Epithelial cell of proximal tubule (primary cell): ENCODE measurements at regions not wholly inside any gene's neighbourhood (a gene's known extent, or its start where the extent isn't known, plus 50 kb on each side); places are given as distances from the start of the nearest gene placed in this dataset.
"Not testable (repeated sequence)": the region's sequence is repeated elsewhere in the genome, so short reads cannot be mapped to it uniquely, and the experiment has no call there.

Experiments used
- DNase-seq: peaks from one replicate; pipeline ENCODE4 v3.0.0-alpha.2; 2011; ENCODE audit warnings: low read depth
- H3K4me3 ChIP-seq: 2 replicates; pipeline ENCODE4 v1.5.1; 2011; ENCODE audit warnings: low read depth, mild to moderate bottlenecking, low read length
- TF ChIP-seq, protein P1 (sequence below): conservative IDR thresholded peaks from 2 replicates; pipeline ENCODE4 v1.5.1; 2012; ENCODE audit warnings: low read depth, mild to moderate bottlenecking, low read length

DNA sequence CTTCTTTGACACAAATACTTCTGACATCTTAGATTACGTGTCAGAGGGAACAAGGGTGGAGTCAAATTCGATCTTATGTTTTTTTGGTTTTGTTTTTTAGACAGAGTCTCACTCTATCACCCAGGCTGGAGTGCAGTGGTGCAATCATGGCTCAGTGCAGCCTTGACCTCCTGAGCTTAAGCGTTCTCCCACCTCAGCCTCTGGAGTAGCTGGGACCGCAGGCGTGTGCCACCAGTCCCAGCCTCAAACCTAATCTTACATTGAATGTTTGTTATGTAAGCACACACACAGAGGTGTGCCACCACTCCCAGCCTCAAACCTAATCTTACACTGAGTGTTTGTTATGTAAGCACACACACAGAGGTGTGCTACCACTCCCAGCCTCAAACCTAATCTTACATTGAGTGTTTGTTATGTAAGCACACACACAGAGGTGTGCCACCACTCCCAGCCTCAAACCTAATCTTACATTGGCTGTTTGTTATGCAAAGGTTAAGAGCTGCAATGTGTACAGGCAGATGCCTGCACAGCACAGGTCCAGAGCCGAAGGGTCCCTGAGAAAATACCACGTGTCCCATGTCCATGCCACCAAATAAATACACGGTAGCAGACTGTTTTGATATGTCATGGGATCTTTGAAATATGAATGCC, 118.0 kb downstream of the ATP6V0E2 start:
- H3K4me3 ChIP-seq, DNase-seq: not testable (repeated sequence)

DNA sequence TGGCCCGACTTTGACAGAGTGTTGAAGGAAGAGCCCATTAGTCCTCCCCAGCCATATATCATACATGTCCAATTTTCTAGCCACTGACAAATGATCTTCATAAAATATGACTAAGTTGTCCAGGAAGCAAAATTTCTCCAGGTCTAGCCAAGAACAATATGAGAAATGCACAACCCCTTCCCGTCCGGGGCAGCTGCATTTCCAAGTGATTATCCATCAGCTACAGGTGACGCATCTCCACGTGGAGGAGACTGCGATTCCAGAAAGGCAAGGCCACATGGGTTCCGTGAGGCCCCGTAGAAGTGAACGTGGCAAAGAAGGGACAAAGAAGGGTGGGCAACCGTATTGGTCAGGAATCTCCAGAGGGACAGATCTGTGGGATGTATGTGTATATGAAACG, 118.6 kb downstream of the ATP6V0E2 start:
- not testable (repeated sequence) for DNase-seq, H3K4me3 ChIP-seq

DNA sequence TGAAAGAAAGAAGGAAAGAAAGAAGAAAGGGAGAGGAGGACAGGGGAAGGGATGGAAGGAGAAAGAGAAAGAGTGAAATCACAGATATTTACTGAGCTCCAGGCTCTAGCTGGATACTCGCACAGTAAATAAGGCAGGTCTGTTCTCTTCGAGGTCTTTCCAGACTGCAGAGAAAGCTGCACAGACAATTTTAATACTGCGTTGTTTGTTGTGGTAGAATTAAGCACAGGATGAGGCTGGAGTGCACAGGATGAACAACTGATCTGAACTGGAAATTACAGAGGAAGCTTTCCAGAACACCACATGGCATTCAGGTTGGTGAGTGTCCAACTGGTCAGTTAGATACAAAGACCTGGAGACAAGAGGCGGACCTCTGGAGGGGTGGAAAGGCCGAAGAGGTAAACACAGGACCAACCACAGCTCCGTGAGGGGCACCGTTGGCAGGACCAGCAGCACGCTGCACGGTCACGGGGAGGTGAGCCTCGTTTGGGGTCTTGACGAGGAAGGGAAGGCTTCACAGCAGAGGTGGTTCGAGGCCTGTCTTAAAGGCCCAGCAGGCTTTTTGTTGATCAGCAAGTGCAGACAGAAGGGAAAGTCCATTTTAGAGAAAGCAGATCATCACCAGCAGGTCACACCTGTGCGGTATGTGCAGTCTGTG, 121.7 kb downstream of the ATP6V0E2 start:
- DNase-seq, H3K4me3 ChIP-seq: not testable (repeated sequence)

DNA sequence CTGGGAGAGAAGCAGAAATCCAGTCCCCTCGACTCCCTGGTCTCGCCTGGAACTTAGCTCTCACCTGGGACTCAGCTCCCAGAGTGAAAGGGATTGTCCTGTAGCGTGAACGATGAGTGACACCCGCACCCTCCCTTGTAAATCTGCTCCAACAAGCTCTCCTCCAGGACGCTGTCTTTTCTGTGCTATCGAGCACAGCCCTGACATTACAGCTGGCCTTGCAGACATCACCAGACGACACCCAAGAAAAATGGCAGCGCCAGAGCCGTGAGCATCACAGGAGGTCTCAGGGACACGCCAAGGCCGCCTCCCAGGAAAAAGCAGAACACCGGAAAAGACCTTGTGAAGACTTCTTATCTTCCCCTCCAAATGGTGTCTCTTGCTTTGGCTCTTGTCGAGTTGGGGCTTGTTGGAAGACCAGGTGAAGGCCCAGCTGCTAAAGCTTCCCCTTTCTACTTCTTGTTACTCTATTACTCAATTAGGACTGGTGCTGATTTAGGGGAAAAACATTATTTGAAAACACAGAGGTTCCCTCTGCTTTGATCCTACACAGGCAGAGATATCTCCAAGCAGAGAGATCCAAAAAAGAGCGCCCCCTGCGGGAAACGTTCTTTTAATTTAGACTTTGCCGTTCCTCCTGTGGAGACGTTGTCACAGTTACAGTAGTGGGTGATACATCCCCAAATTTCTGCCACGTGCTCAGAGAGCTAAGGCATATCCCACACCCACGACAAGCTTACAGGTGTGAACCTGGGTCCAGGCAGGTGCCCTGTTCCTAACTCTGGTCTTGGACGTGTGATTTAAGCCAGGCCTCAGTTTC, 127.2 kb downstream of the ATP6V0E2 start:
- DNase-seq, H3K4me3 ChIP-seq: not testable (repeated sequence)
- TF ChIP-seq, protein P1, sequence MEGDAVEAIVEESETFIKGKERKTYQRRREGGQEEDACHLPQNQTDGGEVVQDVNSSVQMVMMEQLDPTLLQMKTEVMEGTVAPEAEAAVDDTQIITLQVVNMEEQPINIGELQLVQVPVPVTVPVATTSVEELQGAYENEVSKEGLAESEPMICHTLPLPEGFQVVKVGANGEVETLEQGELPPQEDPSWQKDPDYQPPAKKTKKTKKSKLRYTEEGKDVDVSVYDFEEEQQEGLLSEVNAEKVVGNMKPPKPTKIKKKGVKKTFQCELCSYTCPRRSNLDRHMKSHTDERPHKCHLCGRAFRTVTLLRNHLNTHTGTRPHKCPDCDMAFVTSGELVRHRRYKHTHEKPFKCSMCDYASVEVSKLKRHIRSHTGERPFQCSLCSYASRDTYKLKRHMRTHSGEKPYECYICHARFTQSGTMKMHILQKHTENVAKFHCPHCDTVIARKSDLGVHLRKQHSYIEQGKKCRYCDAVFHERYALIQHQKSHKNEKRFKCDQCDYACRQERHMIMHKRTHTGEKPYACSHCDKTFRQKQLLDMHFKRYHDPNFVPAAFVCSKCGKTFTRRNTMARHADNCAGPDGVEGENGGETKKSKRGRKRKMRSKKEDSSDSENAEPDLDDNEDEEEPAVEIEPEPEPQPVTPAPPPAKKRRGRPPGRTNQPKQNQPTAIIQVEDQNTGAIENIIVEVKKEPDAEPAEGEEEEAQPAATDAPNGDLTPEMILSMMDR: peak; percentile 2

DNA sequence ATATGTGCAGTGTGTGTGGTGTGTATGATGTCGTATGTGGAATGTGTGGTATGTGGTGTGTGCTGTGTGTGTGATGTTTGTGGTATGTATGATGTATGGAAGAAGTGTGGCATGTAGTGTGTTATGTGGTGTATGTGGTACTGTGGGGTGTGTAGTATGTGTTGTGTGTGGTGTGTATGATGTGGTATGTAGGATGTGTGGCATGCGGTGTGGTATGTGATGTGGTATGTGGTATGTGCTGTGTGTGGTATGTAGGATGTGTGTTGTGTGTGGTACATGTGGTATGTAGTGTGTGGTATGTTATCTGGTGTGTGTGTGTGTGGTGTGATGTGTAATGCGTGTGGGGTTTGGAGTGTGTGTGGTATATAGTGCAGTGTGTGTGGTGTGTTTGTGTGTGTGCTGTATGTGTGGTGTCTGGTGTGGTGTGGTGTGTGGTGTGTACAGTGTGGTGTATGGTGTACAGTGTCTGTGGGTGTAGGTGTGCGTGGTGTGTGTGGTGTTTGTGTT, 129.6 kb downstream of the ATP6V0E2 start:
- H3K4me3 ChIP-seq: no peak overlapping the region
- TF ChIP-seq, protein P1: no peak
- no peak for DNase-seq

DNA sequence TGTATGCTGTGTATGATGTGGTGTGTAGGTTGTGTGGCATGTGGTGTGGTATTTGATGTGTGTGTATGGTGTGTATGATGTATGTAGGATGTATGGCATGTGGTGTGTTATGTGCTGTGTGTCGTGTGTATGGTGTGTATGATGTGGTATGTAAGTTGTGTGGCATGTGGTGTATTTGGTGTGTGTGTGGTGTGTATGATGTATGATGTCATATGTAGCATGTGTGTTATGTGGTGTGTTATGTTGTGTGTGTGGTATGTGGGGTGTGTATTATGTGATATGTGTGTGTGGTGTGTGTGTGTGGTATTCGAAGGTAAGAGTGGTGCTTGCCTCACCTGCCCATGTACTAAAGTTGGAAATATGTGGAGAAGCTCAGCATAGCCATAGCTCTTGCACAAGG, 130.2 kb downstream of the ATP6V0E2 start:
- H3K4me3 ChIP-seq, DNase-seq: not testable (repeated sequence)

DNA sequence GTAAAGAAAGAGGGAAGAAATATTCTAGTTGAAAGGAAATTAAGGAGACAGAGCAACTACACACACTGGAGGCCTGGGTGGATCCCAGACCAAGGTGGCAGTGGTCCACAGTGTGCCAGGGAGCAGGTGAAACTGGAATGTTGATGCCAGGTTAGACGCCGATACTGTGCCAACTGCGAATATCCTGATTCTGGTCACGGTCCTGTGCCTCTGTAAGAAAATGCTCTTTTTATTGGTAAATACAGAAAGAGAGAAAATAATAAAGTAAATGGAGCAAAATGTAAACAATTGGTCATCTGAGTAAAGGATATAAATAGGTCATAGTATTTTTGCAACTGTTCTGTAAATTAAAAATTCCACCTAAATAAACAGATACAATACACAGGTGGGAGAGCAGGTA, 131.1 kb downstream of the ATP6V0E2 start:
- not testable (repeated sequence) for H3K4me3 ChIP-seq, DNase-seq

DNA sequence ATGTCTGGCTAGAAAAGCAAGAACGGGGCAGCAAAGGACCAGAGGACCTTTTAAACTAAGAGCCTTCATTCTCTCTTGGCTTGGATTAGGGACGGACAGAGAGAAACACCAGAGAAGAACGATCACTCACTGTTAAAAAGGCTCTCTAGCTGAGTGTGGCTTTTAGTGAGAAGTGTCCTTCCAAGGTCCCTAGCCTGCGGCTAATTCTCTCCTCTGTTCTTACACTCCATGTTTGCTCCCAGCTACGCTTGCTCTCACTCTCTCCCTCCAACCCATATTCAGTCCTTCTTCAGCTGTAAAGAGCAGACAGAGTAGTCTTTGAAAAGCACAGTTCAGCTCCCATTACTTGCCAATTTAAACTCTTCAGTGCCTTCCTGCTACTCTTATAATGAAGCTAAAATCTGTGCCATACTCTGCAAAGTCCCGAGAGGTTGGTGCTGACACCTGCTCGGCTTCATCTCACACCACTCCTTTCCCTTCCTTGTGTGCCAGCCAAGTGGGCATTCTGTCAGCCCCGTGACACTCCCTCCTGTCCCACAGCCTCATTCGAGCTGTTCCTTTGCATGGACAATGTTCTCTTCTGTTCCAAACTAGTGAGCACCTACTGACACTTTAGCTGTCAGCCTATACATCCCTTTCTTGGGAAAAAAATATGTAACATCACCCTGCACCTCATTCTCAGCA, 136.0 kb downstream of the ATP6V0E2 start:
- H3K4me3 ChIP-seq, DNase-seq: not testable (repeated sequence)

DNA sequence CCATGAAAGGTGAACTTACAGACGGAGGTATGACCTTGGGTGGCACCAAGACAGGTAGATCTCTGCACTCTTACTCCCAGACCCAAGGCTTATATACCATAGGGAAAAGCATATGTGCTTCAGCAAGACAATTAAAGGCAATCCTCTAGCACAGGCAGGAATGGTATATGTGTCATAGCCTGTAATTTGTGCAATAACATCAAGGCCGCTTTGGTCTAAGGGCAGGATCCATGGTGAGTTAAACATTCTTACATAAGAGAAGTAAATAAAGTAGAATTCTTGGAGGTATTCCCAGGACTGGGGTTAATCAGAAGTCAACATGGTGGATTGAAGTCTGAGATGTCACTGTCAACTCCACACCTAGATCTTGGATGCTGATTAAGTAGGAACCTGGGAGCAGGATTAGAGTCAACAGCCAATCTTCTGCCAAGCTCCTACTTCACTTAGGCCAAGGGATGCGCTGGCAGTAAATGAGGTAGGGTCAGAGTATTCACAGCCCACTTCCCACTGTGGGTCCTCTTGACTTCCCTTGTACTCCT, 143.0 kb downstream of the ATP6V0E2 start:
- DNase-seq, H3K4me3 ChIP-seq: not testable (repeated sequence)

DNA sequence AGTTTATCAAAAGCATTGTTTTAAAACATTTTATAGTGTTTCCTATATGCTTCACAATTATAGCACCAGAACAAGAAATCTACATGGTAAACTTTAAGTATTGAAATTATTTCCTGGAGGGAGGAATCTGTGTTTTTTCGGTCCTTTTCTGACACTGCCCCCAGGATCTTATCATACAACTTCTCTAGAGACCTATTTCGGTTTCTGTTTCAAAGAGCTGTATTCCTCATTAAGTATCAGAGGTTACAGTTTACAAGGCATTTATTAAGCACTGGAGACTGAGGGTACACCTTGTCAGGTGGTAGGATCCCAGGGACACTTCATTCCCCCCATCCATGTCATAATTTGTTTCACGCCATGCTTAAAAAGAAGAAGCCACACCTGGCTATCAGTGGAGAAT, 146.4 kb downstream of the ATP6V0E2 start:
- not testable (repeated sequence) for H3K4me3 ChIP-seq, DNase-seq

DNA sequence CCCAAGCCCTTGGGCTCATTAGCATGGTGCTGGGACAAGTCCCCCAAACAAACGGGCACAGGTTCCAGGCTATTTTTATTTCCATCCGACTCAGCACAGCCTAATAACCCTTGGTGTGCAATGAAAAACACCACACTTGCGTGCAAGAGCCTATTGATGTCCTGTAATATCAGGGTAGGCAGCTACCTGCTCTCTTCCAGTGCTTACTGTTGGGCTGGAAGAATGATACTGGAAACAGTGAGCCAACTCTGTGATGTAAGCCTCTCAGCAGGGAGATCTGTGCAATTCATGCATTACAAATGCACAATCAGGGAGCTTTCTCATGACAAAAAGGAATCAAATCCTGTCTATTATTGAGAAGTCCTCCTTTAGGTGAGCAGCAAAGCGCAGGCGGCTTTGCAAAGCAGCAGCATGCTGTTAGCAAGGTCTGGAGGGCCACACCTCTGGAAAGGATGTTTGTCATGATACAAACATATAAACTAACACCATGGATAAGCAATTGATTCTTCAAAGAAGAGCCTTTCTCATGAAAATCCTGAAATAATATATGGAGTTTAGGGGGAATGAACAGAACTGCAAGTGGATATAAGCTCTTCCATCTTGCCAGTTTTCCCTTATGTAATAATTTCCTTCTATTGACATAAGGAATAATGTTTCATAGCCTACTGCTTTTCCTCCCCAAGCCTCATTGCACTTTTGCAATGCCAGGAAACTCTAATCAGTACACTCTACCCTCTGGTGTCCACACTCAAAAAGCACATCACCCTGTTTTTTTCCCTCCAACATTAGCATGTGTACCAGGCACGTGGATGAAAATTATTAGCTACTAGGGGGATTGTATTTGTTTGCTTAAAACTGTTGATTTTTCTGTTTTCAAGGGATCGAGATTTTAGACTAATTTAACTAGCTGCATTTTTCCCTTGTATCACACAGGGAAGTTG, 151.1 kb downstream of the ATP6V0E2 start:
- DNase-seq, H3K4me3 ChIP-seq: not testable (repeated sequence)

DNA sequence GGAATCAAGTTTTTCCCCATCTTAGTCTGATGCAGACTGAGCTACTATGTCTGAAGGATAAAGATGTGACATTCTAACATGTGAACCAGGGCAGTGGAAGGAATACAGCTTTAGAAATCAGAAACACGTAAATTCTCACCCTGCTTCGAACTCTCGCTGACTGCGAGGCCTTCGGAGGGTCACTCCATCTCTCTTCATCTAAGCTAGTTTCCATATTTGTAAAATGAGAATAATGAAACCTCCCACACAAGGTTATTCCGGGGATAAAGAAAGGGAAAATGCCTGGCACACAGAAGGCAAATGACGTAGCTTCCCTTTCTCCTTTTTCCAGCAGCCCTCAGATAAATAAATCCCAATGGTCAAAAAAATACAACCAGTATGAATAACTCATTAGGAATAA, 152.0 kb downstream of the ATP6V0E2 start:
- DNase-seq: not testable (repeated sequence)

DNA sequence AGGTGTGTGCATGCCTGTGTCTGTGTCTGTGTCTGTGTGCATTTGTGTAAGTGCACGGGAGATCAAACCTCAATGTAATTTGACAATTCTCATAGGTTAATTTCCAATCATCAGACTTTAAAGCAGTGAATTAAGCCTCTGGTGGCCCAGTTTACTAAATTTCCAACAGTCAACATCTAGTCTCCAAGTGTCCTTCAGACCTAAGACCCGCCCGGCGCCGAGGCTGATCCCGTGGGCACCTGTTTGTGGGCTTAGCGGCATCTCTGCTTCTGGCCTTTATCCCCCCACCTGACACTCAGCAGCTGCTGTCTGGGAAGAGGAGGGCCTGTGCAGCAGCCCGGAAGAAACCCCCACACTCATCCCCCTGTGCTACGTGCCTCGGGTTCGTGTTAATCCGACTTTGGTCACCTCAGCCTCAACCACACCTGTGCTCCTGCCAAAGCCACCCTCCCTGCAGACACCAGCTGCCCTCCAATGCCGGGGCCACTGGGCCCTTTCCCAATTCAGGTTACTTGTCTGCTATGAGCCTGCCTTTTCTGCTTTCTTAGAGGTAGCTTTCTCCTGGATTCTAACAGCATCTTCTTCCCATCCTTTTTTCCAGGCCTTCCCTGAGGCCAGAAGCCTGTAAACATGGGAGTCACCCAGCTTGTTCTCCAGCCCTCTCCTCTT, 154.7 kb downstream of the ATP6V0E2 start:
- not testable (repeated sequence) for DNase-seq, H3K4me3 ChIP-seq

More for the DNA sequence above, 152.0 kb downstream of the ATP6V0E2 start:
- H3K4me3 ChIP-seq: not testable (repeated sequence)

DNA sequence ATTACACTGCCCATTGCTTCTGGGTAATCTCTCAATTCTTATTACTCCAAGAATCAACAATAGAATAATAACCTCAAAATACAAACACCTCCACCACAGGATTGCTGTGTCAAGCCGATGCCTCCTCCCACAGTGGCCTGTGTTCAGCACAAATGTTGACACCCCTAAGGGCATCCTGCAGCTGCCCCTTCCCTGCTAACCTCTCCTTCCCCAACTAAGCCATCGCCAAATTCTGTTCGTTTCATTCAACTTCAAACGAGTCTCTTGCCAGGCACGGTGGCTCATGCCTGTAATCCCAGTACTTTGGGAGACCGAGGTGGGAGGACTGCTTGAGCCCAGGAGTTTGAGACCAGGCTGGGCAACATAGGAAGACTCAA, 155.2 kb downstream of the ATP6V0E2 start:
- not testable (repeated sequence) for DNase-seq, H3K4me3 ChIP-seq
